Fibroblast of lung (primary cell): ENCODE measurements at regions not wholly inside any gene's neighbourhood (a gene's known extent, or its start where the extent isn't known, plus 50 kb on each side); places are given as distances from the start of the nearest gene placed in this dataset.

ENCODE experiments used
- DNase-seq, 2 donors: peaks; one replicate each; pipeline versions ENCODE4 v3.0.0 to v3.0.0-alpha.2; 2010; ENCODE audit warnings: low read depth in 2 of 2
- H2AFZ ChIP-seq: 2 replicates; pipeline ENCODE4 v1.5.1; 2012; ENCODE audit warnings: low read length, control low read depth, inconsistent platforms
- H3K27ac ChIP-seq: 2 replicates; pipeline ENCODE4 v1.5.1; 2011; ENCODE audit warnings: low read length, control low read depth; ENCODE audit not compliant: insufficient read depth
- H3K27me3 ChIP-seq: 2 replicates; pipeline ENCODE4 v1.5.1; 2011; ENCODE audit warnings: mild to moderate bottlenecking, low read length; ENCODE audit not compliant: control insufficient read depth, insufficient read depth
- H3K36me3 ChIP-seq: 2 replicates; pipeline ENCODE4 v1.5.1; 2011; ENCODE audit warnings: low read length; ENCODE audit not compliant: control insufficient read depth, insufficient read depth
- H3K4me1 ChIP-seq: 2 replicates; pipeline ENCODE4 v1.5.1; 2011; ENCODE audit warnings: low read length; ENCODE audit not compliant: control insufficient read depth, insufficient read depth; ENCODE audit errors: extremely low read depth
- H3K4me2 ChIP-seq: 2 replicates; pipeline ENCODE4 v1.5.1; 2011; ENCODE audit warnings: low read length, control low read depth; ENCODE audit not compliant: insufficient read depth; ENCODE audit errors: extremely low read depth
- H3K4me3 ChIP-seq, 4 experiments: fragments of 200-600 bp in 1 of 4; sonication (generic) in 1 of 4; replicated peaks in 1 of 4; 2 replicates each; pipeline ENCODE4 v1.5.1; 2011 to 2016; ENCODE audit warnings: low read length in 4 of 4, low read depth in 3 of 4, mild to moderate bottlenecking in 3 of 4, control low read depth in 2 of 4, inconsistent platforms in 1 of 4, mixed read lengths in 1 of 4; ENCODE audit not compliant: insufficient read depth in 1 of 4; ENCODE audit errors: control extremely low read depth in 1 of 4
- H3K79me2 ChIP-seq: 2 replicates; pipeline ENCODE4 v1.5.1; 2012; ENCODE audit warnings: mild to moderate bottlenecking, low read length, inconsistent platforms; ENCODE audit not compliant: control insufficient read depth, insufficient read depth
- H3K9ac ChIP-seq: 2 replicates; pipeline ENCODE4 v1.5.1; 2011; ENCODE audit warnings: mild to moderate bottlenecking, low read length, control low read depth; ENCODE audit not compliant: insufficient read depth
- H3K9me3 ChIP-seq: 2 replicates; pipeline ENCODE4 v1.5.1; 2012; ENCODE audit warnings: low read depth, low read length; ENCODE audit not compliant: control insufficient read depth, insufficient read depth
- H4K20me1 ChIP-seq: 2 replicates; pipeline ENCODE4 v1.5.1; 2011; ENCODE audit warnings: low read length; ENCODE audit not compliant: control insufficient read depth, insufficient read depth; ENCODE audit errors: extremely low read depth
- EZH2 ChIP-seq: IDR thresholded peaks from 2 replicates; pipeline ENCODE4 v1.5.1; 2012; ENCODE audit warnings: low read length, control low read depth, mild to moderate bottlenecking; ENCODE audit errors: missing control alignments
- TF ChIP-seq, protein P1 (sequence below), 2 donors: IDR thresholded peaks in 1 of 2; conservative IDR thresholded peaks in 1 of 2; 1 replicate in 1 of 2; 2 replicates in 1 of 2; pipeline ENCODE4 v1.5.1; 2011 to 2012; ENCODE audit warnings: low read length in 2 of 2, control low read depth in 1 of 2, inconsistent platforms in 1 of 2, low read depth in 1 of 2, mild to moderate bottlenecking in 1 of 2

- H3K79me2 ChIP-seq, result no peaks in the 10 kb centered on the region
- no peak overlapping the region for H3K27ac ChIP-seq
- no peaks in the 10 kb centered on the region for H3K36me3 ChIP-seq
- no peaks in the 10 kb centered on the region for H3K4me1 ChIP-seq
- H3K27me3 ChIP-seq, result peaks cover 27% of the 10 kb centered on the region
- H3K9me3 ChIP-seq, result no peaks in the 10 kb centered on the region
- DNase-seq, result no peak
- H3K9ac ChIP-seq, result no peak overlapping the region
- H3K4me2 ChIP-seq, result no peak overlapping the region
- H2AFZ ChIP-seq, result no peak overlapping the region
- H4K20me1 ChIP-seq, result no peaks in the 10 kb centered on the region
- no peak overlapping the region for H3K4me3 ChIP-seq
- TF ChIP-seq, protein P1, sequence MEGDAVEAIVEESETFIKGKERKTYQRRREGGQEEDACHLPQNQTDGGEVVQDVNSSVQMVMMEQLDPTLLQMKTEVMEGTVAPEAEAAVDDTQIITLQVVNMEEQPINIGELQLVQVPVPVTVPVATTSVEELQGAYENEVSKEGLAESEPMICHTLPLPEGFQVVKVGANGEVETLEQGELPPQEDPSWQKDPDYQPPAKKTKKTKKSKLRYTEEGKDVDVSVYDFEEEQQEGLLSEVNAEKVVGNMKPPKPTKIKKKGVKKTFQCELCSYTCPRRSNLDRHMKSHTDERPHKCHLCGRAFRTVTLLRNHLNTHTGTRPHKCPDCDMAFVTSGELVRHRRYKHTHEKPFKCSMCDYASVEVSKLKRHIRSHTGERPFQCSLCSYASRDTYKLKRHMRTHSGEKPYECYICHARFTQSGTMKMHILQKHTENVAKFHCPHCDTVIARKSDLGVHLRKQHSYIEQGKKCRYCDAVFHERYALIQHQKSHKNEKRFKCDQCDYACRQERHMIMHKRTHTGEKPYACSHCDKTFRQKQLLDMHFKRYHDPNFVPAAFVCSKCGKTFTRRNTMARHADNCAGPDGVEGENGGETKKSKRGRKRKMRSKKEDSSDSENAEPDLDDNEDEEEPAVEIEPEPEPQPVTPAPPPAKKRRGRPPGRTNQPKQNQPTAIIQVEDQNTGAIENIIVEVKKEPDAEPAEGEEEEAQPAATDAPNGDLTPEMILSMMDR (conservative IDR thresholded peaks at IDR 0.05 in 1 of 2, IDR thresholded peaks at IDR 0.05 in 1 of 2; ENCODE audit: low read depth in 1 of 2, low read length in 2 of 2), result no peak
- TF ChIP-seq EZH2, result peak; percentile 63
These were observed 225.1 kb downstream of the MN1 start for GRCh38 chr22:27576413-27576812.

- DNase-seq, result peak; percentile 75 to 82
- no peaks in the 10 kb centered on the region for H3K9me3 ChIP-seq
- H3K4me1 ChIP-seq, result no peaks in the 10 kb centered on the region
- H3K27ac ChIP-seq, result no peak overlapping the region
- H3K4me3 ChIP-seq, result no peak overlapping the region
- TF ChIP-seq EZH2, result no peak
- TF ChIP-seq, protein P1 (conservative IDR thresholded peaks at IDR 0.05 in 1 of 2, IDR thresholded peaks at IDR 0.05 in 1 of 2; ENCODE audit: low read depth in 1 of 2, low read length in 2 of 2), result no peak
- H3K27me3 ChIP-seq, result peaks cover 25% of the 10 kb centered on the region
- H4K20me1 ChIP-seq, result no peaks in the 10 kb centered on the region
- no peaks in the 10 kb centered on the region for H3K79me2 ChIP-seq
- H2AFZ ChIP-seq, result no peak overlapping the region
- no peaks in the 10 kb centered on the region for H3K36me3 ChIP-seq
- no peak overlapping the region for H3K4me2 ChIP-seq
- H3K9ac ChIP-seq, result no peak overlapping the region
These were observed 224.6 kb downstream of the MN1 start for GRCh38 chr22:27576815-27577573.

GRCh38 chr22:27577574-27577969 is 224.0 kb downstream of the MN1 start:
- Histone ChIP-seq H3K4me2 (no peak overlapping the region), H3K9me3 (no peaks in the 10 kb centered on the region), H3K9ac (no peak overlapping the region), H4K20me1 (no peaks in the 10 kb centered on the region), H3K4me1 (no peaks in the 10 kb centered on the region), H3K36me3 (no peaks in the 10 kb centered on the region), H3K27me3 (peaks cover 19% of the 10 kb centered on the region), H3K27ac (no peak overlapping the region), H3K4me3 (no peak overlapping the region), H3K79me2 (no peaks in the 10 kb centered on the region), H2AFZ (no peak overlapping the region)
- no peak for DNase-seq
- no peak for TF ChIP-seq EZH2
- TF ChIP-seq, protein P1 (conservative IDR thresholded peaks at IDR 0.05 in 1 of 2, IDR thresholded peaks at IDR 0.05 in 1 of 2; ENCODE audit: low read depth in 1 of 2, low read length in 2 of 2), result no peak
